NAMALWA (cell line): ENCODE measurements at regions not wholly inside any gene's neighbourhood (a gene's known extent, or its start where the extent isn't known, plus 50 kb on each side); places are given as distances from the start of the nearest gene placed in this dataset.

Experiments
- DNase-seq: peaks from one replicate; pipeline ENCODE4 v3.0.0-alpha.2; 2015; ENCODE audit warnings: low spot score

DNA sequence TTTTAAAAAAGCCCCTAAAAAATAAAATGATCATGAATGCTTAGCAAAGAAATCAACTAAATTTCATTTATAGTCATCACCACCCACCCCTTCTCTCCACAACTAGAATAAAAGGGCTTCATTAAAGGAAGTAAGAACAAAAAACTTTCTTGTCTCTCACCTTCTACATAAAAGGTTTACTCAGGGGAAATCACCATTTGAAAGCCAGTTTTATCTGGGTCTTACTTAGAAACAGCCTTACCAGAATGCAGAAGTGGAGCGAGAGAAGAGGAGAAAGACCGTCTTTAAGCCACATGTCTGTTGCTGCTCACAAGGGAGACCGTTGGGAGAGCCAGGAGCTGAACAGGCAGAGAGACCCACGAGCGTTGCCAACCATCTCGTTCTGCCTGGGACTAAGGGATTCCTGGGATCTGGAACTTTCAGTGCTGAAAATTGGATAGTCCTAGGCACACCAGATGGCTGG is 350.1 kb upstream of the PROK2 start:
- no peak for DNase-seq

DNA sequence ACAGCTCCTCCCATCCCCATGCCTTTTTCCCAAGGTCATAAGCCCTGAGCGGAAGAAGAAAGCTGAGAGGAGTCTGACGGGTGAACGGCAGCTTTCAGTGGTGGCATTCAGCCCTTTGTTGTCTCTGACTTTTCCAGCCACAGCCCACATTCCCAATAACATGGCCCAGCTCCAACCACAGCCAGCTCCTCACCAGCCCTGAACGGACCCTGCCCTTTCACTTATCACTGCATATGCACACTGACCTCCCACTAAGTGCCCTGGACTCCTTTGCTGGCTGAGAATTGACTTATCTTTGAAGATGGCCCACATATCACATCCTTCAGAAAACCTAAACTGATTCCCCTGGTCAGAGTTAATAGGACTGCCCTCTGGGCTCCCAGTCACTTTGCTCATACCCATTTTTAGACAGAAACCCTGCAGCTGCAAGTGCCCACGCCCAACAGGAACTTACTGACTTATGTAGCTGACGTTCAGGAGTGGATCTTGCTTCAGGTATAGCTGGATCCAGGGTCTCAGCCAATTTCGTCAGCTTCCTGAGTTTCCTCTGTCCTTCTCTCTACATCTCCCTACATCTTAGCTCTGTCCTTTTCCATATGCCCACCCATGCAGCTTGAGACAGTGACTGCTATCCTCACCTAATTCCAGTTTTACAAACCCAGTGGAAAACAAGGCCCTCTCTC is 348.5 kb upstream of the PROK2 start:
- no peak for DNase-seq

DNA sequence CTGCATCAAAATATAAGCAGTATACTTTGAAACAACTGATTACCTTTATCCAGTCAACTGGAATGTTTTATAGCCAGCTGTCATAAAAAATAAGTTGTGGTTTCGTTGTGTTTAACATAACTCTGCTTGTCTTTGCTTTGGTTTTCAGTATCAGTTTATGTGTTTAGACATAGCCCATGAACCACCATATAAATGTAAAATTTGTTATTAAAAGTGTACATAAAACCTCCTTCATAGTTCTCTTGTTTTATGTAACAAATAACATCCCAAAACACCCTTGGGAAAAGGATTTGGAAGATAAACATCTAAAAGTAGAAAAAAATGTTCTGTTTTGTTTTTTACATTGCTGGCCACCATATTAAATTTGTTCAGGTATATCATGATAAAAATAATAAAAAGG is 347.0 kb upstream of the PROK2 start:
- no peak for DNase-seq

DNA sequence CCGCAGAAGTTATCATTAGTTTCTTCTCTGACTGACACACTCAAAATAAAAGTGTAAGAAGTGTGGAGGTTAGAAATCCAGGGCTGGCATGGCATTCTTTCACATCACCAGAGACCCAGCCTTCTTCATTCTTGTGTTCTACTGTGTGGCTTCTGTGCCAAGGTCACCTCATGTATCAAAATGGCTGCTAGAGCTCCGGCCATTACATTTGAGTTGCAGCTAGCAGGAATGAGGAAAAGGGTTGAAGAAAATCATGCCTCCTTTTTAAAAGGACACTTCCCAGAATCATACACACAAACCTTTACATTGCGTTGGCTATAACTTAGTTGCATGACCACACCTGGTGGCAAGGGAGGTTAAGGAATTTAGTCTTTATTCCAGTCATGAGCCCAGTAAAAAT is 345.6 kb upstream of the PROK2 start:
- no peak for DNase-seq

DNA sequence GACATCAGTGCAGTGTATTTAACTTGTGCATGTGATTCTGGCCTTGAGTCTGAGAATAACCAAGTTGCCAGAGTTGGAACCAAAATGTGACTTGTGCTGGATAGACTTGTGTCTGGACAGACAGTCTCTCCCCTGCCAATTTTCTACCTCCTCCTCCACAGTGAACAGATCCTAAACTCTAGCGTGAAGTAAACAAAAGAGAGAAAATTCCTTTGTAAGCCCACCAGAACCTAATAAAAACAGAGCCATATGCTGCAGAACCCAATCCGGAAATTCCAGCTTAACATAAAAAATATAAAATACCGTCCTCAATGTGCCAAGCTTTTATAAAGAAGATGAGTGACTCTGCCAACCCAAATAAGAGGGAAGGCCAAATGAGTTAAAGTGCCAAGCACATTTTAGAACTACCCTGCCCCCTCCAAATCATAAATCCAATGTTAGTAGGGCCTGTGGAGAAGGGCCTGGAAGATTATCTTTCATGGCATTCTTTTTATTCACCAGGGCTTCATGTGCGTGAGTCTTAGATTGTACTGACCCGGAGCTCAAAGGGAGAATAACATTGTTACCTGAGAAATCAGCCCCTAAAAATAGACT is 344.6 kb upstream of the PROK2 start:
- DNase-seq, result no peak

DNA sequence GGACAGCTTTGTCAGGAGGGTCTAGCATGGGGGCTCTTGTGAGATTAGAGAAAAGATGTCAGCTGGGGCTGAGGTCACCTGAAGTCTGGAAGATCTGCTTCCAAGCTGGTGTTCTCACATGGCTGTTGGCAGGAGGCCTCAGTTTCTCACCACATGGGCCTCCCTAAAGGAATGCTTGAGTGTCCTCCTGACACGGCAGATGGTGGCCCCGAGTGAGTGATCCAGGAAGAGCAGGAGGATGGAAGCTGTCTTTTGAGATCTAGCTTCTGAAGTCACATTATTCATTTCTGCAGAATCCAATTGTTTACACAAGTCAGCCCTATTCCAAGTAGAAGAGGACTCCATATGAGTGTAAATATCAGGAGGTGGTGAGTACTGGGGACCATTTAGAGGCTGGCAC is 344.0 kb upstream of the PROK2 start:
- DNase-seq, result no peak

DNA sequence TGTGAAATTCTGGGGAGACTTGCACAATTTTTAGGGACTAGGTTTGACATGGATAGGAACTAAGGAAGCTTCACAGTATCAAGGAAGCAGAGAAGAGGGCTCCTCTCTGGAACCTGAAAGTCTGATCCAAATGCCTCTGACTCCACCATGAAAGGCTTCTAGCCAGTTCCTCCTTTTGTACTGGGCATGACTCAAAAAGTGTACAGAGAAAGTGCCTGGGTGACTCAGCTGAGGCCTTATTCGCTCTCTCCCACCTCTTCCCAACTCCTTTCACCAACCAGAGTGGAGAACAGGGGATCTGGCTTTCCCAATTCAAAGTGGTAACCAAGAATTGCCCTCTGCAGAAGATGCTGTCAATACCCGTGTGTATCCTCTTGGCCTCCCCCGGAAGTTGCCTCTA is 342.9 kb upstream of the PROK2 start:
- no peak for DNase-seq

DNA sequence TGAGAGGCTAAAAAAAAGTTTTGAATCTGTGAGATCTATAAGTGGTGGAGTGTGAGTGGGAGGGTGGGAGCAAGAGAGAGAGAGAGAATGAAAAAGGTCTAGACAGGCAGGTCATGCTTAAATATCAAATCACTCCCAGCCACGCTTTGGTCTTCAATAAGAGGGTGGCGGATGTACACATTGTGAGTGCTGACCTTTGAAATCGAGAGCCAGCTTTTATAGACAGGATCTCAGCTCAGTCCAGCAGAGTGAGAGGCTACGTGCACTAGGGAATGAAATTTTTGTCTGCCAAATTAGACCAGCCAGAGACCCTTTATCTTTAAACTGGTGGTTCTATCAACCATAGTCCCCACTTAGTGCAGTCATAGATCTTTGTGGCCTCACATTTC is 342.3 kb upstream of the PROK2 start:
- no peak for DNase-seq

DNA sequence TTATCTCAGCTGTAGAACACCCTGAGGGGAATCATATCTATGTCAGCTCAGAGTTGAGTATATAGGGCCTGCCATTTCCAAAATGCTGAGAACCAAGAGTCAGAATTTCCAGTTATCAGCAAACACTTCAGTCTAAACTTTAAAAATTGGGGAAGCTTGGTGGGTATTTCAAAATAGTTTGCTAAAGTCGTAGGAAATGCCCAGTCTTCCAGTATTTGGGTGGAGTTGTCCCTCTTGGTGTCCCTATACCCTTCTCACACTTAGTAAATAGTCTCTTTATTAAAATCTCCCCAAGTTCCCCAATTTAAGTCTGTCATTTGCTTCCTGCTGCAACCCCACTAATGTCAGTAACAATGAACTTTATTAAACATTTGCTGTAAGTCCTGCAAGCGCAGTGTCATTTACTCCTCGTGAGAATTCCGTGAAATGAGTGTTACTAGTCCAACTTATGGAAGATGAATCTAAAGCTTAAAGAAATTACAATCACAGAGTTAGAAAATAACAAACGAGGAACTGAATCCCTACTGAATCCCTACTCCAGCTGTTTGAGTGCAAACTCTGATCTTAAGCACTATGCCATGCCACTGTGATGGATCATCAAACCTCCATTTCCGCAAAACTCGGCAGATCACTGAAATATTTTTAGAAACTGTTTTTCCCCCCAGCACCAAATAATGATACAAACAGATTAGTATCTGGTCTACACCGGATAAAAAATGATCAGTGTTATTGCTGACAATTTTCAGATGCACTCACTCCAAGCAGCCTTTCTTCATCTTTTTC is 341.7 kb upstream of the PROK2 start:
- DNase-seq, result no peak

DNA sequence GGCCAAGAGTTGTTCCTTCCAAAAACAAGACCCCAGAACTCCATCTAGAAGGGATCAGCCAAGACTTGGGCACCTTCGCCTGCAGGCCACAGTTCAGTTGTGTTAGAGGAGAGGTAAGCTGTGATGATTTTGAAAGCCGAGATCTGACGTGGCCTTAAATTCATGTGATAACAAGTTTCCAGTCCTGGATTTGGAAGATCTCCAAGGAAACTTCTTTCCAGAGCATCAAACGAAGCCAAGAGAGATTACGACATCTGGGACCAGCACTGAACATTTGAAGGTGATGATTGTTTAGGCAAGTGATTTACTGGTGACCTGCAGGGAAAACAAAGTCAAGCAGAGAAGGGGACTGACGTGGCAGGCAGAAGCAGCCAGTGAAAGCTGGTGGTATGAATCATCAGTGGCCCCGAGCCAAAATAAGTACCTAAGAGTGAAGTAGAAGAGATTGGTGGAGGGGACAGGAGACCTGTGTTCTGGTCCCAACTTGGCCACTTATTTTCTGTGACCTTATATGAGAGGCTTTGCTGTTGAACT is 339.0 kb upstream of the PROK2 start:
- no peak for DNase-seq

DNA sequence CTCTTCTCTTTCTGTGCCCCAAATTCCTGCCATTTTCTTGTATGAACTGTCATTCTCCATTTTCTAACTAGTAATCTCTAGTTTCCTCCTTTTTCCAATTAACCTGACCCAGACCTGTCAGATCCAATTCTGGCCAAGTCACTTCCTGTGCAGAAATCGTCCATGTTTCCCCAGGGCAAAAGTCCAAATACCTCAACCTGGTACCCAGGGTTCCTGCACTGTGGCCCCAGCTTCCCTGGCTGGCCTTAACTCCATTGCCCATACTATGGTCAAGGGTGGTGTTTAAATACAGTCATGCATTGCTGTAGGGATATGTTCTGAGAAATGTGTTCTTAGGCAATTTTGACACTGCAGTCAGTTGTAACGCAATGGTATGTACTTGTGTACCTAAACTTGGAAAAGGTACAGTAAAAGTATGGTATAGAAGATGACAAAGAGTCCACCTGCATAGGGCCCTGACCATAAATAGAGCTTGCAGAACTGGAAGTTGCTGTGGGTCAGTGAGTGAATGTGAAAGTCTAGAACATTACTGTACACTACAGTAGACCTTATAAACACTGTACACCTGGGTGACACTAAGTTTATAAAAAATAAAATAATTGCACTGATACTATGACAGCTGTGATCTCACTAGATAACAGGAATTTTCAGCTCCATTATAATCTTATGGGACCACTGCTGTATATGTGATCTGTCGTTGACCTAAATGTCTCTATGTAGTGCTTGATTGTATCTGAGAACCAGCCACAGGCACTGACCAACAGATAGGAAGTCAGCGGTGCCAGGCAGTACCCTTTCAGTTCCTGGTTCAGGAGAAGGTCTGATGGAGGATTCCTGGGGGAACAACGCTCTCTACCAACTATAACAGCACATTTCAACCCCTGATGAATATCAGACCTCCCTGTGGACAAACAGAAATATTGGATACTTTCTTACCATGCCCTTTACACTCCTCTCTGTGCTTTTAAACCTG is 336.1 kb upstream of the PROK2 start:
- no peak for DNase-seq

DNA sequence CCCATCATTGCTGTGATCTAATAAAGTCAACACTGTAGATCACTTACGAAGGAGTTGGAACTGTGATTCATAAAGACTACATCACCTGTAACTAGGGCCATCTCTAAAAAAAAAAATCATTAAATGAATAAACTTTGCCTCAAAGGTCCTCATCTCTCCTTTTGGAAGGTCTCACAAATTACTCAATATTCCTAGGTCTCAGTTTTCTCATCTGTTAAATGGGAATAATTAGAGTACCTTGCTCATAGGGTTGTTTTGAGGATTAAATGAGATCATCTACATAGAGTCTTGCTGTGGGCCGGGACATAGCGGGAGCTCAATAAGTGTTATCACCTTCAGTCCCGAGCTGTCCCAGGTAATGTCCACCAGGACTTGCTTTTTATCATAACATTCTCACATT is 335.1 kb upstream of the PROK2 start:
- no peak for DNase-seq

DNA sequence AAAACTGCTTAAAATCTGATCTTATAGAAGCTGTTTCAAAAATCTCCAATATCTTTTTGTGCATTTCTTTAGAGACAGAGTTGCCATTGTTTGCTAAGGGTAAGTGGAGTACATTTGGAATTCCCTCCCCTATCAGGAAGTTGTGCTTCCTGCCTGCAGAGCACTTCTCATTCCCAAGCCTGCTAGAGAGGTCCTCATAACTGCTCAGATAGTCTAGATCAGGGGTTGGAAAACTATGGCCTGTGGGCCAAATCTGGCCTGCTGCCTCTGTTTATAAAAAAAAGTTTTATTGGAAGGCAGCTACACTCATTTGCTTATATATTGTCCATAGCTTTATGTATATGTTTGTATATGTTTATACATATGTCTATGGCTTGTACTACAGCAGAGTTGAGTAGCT is 333.7 kb upstream of the PROK2 start:
- DNase-seq, result no peak

DNA sequence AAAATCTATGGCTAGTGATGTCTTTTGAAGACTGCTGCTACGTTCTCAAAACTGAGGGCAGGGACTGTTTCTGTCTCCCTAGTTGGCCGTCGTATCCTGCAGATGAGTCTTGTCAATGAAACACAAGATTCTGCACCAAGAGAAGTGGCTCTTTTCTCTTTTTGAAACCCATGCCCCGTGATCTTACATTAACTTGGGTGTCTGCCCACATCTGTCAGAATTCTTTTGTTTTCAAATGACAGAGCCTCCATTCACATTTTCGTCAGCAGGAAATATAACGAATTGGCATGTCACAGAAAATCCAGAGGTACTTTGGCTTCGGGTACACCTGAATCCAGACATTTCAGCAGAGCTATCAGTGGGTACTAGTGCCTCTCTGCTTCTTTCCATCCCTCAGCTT is 331.3 kb upstream of the PROK2 start:
- no peak for DNase-seq

DNA sequence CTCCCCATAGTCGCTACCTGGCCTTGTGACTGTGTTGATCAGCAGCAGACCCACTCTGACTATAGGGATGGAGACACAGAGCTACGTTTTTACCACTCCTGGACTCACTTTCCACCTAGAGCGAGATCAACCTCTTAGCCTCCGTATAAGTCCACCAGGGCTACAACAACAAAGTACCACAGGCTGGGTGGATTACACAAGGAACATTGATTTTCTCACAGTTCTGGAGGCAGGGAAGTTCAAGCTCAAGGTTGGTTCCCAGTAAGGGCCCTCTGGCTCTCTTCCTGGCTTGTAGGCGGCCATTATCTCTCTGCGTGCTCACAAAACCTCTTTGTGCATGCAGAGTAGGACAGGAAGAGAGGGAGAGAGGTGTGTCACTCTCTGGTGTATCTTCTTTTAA is 330.4 kb upstream of the PROK2 start:
- no peak for DNase-seq

DNA sequence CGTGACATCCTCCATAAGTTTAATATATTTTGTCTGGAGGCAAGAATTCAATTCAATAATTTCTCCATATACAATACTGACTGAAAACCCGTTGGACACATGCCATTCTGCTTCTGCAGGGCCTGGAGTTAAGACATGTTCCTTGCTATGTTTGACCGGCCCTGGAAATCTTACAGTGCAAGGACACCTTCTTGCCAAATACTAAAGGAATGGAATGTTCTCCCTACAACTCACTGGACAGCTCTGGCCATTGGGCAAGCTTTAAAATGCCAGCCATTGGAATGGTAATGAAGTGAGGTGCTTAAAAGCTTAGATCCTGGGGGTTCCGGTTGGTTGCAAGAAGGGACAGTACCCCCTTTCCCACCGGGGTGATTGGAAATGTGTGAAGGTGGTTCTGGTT is 329.8 kb upstream of the PROK2 start:
- no peak for DNase-seq

DNA sequence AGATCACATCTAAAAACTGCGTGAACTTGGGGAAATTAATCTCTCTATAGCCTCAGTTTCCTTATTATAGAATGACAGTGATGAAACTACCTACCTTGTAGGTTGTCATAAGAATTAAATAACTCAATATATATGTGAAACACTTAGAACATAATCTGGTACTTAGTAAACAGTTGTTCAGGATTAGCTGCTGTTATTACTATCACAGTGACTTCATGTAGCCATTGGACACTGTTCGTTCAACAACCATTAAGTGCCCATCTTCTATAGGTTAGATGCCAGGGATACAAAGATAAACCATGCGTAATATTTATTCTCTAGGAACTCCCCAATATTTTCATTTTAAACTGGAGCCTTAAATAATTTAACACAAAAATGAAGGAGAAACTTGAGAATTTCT is 329.0 kb upstream of the PROK2 start:
- no peak for DNase-seq

DNA sequence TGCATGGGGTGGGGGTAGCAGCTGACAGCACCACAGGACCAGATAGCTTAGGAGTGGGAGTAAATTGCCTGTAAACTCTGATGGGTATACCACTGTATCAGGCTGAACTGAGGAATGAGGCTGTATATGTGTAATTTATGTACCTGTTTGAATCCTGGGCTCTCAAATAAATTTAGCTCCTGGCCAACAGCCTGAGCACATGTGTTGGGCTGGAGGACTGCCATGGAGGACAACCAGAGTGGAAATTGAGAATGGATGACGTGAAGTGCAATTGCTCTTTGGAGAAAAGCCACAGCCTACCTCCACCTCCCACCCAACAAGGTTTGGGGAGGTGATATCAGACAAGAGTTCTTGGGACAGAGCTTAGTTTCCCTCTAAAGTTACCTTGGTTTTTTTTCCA is 328.6 kb upstream of the PROK2 start:
- DNase-seq, result no peak

DNA sequence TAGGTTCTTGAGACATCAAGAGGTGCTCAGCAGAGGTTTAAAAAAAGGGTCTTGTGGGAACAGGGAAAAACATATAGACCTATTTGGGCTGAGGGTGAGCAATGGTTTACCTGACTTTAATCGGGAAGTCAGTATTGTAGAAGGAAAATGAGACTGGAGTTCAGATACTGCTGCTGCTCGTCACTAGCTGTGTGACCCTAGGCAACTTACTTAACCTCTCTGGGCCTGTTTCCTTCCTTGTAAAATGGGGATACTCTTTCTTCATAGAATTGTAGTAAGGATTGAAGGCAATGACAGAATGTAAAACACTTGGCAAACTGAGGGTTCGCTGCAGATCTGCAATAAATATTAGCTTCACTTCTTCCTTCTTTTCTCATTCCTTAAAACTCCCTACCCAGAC is 327.5 kb upstream of the PROK2 start:
- no peak for DNase-seq

DNA sequence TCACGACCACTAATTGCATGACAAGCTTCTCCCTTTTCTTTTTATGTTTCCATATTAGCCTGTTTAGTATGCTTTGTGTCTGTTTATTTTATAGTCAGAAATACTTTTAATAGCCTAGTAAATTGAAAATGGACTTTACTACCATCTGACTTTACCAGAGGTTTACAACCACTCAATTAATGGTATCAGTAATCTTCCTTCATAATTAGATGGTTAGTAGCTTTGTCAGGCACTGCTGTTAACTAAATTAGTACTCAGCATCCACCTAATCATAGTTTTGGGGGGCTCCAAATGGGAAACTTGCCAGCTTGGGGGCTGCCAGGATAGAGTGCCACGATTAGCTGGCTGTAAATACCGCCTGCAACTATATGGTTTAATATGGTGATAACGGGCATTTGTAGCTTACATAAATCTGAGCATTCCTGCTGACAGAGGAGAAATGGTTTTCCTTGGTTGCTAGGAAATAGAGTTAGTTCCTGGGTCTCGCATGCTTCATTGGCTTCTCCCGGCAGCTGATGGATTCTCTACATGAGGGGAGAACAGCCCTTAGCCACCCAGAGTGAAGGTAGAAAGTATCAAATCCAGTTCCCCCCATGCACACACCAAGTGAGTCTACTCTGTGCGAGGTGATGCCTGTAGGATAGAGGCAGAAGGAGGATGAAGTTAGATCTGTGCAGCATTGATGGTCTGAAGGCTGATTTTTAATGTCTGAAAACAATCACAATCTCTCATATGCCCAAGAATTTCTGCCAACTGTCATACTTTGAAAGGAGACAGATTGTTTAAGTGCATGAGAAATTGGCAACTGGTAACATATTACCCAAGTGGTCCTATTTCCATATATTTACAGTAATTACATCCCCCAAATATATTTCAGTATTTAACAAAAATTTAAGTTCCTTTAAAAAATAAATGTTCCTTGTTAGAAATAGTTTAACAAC is 326.6 kb upstream of the PROK2 start:
- DNase-seq, result no peak
